NCI-H524 treated with DMSO at 0.1 percent for 48 hours (cell line): ENCODE measurements at regions not wholly inside any gene's neighbourhood (a gene's known extent, or its start where the extent isn't known, plus 50 kb on each side); places are given as distances from the start of the nearest gene placed in this dataset.

Experiments used
- DNase-seq: peaks from one replicate; lab custom pipeline; 2025; lab: John Stamatoyannopoulos, UW

GRCh38 chr17:52233632-52234031, 75.1 kb upstream of the CA10 start:
- no peak for DNase-seq

- DNase-seq = no peak
Observed at GRCh38 chr17:52233176-52233575, 74.7 kb upstream of the CA10 start.

GRCh38 chr17:52228823-52229222, 70.3 kb upstream of the CA10 start:
- DNase-seq = no peak

- no peak for DNase-seq
Observed at GRCh38 chr17:52227926-52228325, 69.4 kb upstream of the CA10 start.

GRCh38 chr17:52213451-52213850, 54.9 kb upstream of the CA10 start:
- DNase-seq = no peak

GRCh38 chr17:52212851-52213250, 54.3 kb upstream of the CA10 start:
- DNase-seq = no peak

- no peak for DNase-seq
Observed at GRCh38 chr17:52209507-52209906, 51.0 kb upstream of the CA10 start.
